ENCODE measurements at regions not wholly inside any gene's neighbourhood (a gene's known extent, or its start where the extent isn't known, plus 50 kb on each side); places are given as distances from the start of the nearest gene placed in this dataset. TPM values are rescaled to one million over a fixed set of nuclear protein-coding genes. Genes with fewer than 3 reads are reported as not detected.
A peak's percentile ranks its signal among the peaks of the same experiment; 100 is the strongest.
"Not testable (repeated sequence)": the region's sequence is repeated elsewhere in the genome, so short reads cannot be mapped to it uniquely, and the experiment has no call there.

DNA sequence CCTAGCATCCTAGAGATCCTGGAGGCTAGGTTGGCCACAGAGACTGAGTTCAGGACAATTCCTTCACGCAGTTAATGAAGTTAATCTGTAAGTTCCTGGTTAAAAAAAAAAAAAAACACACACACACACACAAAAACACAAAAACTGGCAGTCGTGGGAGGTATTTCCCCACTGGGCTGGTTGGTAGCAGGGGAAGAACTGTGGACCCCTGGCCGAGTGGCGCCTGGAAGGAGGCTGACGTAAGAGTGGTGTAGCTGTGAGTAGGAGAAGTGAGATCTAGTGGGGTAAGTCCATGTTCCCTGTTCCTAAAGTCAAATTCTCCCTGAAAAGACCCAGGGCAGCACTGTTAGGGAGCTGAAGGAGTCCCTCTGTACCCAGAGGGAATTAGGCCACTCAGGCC lies 461.0 kb upstream of the ZNG1F start:
- H3K27ac ChIP-seq; H3K4me1 ChIP-seq; DNase-seq; H3K9me3 ChIP-seq; H3K27me3 ChIP-seq; intact Hi-C loops (cut with DNase I); H3K4me3 ChIP-seq (replicated peaks in 1 of 3); H3K36me3 ChIP-seq: not testable (repeated sequence)
- WGBS, 2 donors, result 73 to 87% methylated on average over 4 to 5 of the region's 5 CpGs

DNA sequence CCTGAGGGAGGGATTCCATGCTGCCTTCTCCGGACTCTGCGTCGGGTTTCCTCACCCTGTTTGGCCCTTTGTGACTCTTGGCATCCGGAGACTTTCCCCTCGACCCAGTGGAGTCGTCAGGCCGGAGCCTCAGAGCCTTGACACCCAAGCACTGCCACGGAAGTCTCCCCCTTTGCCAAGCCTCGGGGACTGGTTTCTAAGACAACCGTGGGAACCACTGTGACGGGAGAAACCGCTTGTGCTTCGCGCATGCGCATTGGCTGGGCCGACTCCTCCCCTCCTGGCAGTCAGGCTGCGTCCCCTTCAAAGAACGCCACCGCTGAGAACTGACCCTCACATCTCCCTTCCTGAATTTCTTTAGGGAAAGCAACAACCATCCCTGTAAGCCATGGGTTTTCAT lies 459.4 kb upstream of the ZNG1F start:
- peak; percentile 45 to 59 for DNase-seq
- H3K27ac ChIP-seq, result not testable (repeated sequence)

DNA sequence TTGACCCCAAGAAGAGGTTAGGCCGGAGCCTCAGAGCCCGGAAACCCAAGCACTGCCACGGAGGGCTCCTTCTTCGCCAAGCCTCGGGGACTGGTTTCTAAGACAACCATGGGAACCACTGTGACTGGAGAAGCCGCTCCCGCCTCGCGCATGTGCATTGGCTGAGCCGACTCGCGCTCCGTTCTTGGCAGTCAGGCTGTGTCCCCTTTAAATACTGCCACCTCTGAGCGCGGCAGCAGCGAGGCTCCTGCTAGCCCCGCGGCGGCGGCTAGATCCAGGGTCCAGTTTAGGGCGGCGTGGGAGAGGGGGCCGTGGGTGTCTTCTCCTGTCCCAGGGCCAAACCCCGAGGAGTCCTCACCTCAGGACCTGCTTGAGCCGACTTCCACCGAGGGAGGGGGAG lies 457.1 kb upstream of the ZNG1F start:
- H3K9me3 ChIP-seq; H3K4me1 ChIP-seq; H3K27me3 ChIP-seq; H3K27ac ChIP-seq; H3K36me3 ChIP-seq; H3K4me3 ChIP-seq (replicated peaks in 1 of 3); intact Hi-C loops (cut with DNase I); DNase-seq: not testable (repeated sequence)
- whole genome bisulfite sequencing, 2 donors, result 83% methylated on average over 7 of the region's 26 CpGs; no CpG with 5 or more reads in 1 of the 2 donors

More for the DNA sequence above, 459.4 kb upstream of the ZNG1F start:
- H3K27me3 ChIP-seq; H3K36me3 ChIP-seq; H3K4me3 ChIP-seq (replicated peaks in 1 of 3); H3K4me1 ChIP-seq; H3K9me3 ChIP-seq; intact Hi-C loops (cut with DNase I): not testable (repeated sequence)
- WGBS, 2 donors, result no CpG with 5 or more reads among the region's 19 CpGs

DNA sequence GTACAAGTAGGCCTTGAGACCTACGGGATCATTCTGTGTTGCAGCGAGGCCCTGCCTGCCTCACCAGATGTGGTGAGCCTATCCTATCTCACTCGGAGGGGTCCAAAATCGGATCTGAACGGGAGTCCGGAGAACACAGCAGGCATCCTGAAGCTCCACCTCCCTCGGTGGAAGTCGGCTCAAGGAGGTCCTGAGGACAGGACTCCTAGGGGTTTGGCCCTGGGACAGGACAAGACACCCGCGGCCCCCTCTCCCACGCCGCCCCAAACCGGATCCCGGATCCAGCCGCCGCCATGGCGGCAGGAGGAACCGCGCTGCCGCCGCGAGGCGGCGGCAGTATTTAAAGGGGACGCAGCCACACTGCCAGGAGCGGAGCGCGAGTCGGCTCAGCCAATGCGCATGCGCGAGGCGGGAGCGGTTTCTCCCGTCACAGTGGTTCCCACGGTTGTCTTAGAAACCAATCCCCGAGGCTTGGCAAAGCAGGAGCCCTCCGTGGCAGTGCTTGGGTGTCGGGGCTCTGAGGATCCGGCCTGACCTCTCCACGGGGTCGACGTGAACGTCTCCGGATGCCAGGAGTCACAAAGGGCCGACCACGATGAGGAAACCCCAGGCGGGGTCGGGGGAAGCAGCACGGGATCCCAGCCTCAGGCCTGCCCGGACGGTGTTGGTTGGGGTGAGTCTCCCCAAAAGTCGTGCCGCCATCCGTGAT lies 454.6 kb upstream of the ZNG1F start:
- intact Hi-C loops (cut with DNase I); H3K36me3 ChIP-seq; H3K4me1 ChIP-seq; H3K9me3 ChIP-seq; H3K27me3 ChIP-seq: not testable (repeated sequence)
- Histone ChIP-seq H3K27ac (peak overlapping the region in 1 of 3 donors; percentile 10), H3K4me3 (replicated peaks in 1 of 3) (peak overlapping the region in 1 of 3 donors; percentile 21)
- WGBS, 2 donors, result 7 to 46% methylated on average over 8 to 12 of the region's 55 CpGs
- DNase-seq, result peak; percentile 57 to 58

DNA sequence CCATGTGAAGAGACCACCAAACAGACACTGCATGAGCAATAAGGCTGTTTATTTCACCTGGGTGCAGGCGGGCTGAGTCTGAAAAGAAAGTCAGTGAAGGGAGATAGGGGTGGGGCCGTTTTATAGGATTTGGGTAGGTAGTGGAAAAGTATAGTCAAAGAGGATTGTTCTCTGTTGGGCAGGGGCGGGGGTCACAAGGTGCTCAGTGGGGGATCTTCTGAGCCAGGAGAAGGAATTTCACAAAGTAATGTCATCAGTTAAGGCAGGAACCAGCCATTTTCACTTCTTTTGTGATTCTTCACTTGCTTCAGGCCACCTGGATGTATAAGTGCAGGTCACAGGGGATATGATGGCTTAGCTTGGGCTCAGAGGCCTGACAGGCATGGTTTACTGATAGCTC lies 444.6 kb upstream of the ZNG1F start:
- H3K9me3 ChIP-seq; H3K4me1 ChIP-seq; H3K27me3 ChIP-seq; intact Hi-C loops (cut with DNase I); H3K27ac ChIP-seq; DNase-seq; H3K36me3 ChIP-seq; H3K4me3 ChIP-seq (replicated peaks in 1 of 3): not testable (repeated sequence)
- WGBS, 2 donors, result 62 to 75% methylated on average over 3 of the region's 3 CpGs

DNA sequence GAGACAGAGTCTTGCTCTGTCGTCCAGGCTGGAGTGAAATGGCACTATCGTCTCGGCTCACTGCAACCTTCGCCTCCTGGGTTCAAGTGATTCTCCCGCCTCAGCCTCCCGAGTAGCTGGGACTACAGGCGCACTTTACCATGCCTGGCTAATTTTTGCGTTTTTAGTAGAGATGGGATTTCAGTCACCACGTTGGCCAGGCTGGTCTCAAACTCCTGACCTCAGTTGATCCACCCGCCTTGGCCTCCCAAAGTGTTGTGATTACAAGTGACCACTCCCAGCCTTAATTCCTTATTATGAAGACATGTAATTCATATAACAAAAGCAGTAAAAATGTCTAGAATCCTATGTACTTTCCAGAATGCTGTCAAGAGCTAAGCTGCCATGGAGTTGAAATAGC lies 434.5 kb upstream of the ZNG1F start:
- intact Hi-C loops (cut with DNase I); DNase-seq; H3K27ac ChIP-seq; H3K4me3 ChIP-seq (replicated peaks in 1 of 3); H3K4me1 ChIP-seq; H3K27me3 ChIP-seq; H3K9me3 ChIP-seq; H3K36me3 ChIP-seq: not testable (repeated sequence)
- WGBS, 2 donors, result 73 to 75% methylated on average over 10 of the region's 10 CpGs

DNA sequence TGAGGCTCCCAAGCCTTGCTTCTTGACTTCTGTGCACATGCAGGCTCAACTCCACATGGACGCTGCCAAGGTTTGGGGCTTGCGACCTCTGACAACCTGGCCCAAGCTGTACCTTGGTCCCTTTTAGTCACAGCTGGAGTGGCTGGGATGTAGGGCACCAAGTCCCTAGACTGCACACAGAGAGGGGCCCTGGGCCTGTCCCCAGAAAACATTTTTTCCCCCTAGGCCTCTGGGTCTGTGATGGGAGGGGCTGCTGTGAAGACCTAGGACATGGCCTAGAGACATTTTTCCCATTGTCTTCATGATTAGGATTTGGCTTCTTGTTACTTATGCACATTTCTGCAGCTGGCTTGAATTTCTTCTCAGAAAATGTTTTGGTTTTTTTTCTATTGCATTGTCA lies 430.1 kb upstream of the ZNG1F start:
- WGBS, 2 donors, result 100% methylated on average over 2 of the region's 2 CpGs; no CpG with 5 or more reads in 1 of the 2 donors
- intact Hi-C loops (cut with DNase I), result not testable (repeated sequence)

DNA sequence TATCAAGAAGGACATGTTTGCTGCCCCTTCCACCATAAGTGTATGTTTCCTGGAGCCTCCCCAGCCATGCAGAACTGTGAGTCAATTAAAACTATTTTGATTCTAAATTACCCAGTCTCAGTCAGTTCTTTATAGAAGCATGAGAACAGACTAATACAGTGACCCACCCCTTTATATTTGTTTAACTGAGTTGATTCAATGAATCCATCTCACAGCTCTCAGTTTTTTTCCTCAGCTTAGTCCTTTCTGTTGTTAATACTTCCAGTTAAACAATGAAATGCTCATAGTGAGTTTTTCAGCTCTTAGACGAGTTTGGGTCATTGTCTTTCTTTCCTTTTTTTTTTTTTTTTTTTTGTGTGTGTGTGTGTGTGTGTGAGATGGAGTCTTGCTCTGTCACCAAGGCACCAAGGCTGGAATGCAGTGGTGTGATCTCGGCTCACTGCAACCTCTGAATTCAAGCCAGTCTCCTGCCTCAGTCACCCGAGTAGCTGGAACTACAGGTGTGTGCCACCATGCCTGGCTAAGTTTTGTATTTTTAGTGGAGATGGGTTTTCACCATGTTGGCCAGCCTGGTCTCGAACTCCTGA lies 417.9 kb upstream of the ZNG1F start:
- WGBS, 2 donors, result no CpG with 5 or more reads among the region's 4 CpGs
- H3K9me3 ChIP-seq; H3K36me3 ChIP-seq; intact Hi-C loops (cut with DNase I); H3K4me3 ChIP-seq (replicated peaks in 1 of 3); DNase-seq; H3K27ac ChIP-seq; H3K4me1 ChIP-seq; H3K27me3 ChIP-seq: not testable (repeated sequence)

More for the DNA sequence above, 430.1 kb upstream of the ZNG1F start:
- not testable (repeated sequence) for DNase-seq; H3K4me1 ChIP-seq; H3K4me3 ChIP-seq (replicated peaks in 1 of 3); H3K27ac ChIP-seq; H3K27me3 ChIP-seq; H3K9me3 ChIP-seq; H3K36me3 ChIP-seq

DNA sequence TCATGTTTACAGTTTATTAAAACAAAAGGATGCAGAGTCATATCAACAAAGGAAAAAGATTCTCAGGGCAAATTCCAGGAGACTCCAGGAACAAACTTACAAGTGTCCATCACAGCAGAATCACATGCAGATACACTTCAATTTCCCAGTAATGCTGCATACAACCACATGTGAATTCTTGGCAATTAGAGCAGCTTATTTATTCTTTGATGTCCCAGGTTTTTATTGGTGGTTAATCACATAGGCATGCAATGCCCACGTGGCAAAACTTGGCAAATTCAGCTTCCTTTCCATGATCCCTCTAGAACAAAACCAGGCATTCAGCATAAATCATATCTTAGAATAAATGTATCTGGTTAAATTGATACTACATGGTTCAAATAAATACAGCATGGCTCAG lies 376.5 kb upstream of the ZNG1F start:
- H3K27ac ChIP-seq; intact Hi-C loops (cut with DNase I); H3K4me3 ChIP-seq (replicated peaks in 1 of 3); DNase-seq; H3K9me3 ChIP-seq; H3K36me3 ChIP-seq; H3K27me3 ChIP-seq; H3K4me1 ChIP-seq: not testable (repeated sequence)
- 48 to 54% methylated on average over 1 of the region's 1 CpG for WGBS, 2 donors

Small RNAs in the stretch of these regions (small RNA-seq; reads per million reads assigned to genes)
- gene AL591926.1 (not detected), gene AL591926.4 (not detected), gene AL591926.5 (not detected), gene AL591926.6 (not detected), gene AL591926.8 (not detected), gene AL591926.9 (not detected), gene RF00019 (not detected), gene RF00156 (not detected), gene RN7SL565P (not detected)
